PC-9 (cell line): ENCODE measurements at regions not wholly inside any gene's neighbourhood (a gene's known extent, or its start where the extent isn't known, plus 50 kb on each side); places are given as distances from the start of the nearest gene placed in this dataset.
"Not testable (repeated sequence)": the region's sequence is repeated elsewhere in the genome, so short reads cannot be mapped to it uniquely, and the experiment has no call there.

ENCODE experiments used
- EZH2 ChIP-seq: fragments of 200-600 bp; sonication (generic); IDR thresholded peaks from 2 replicates; pipeline ENCODE4 v1.8.0; 2017; ENCODE audit warnings: antibody characterized with exemption, low read depth
- TF ChIP-seq, protein P1 (sequence below): fragments of 200-600 bp; sonication (generic); conservative IDR thresholded peaks from 2 replicates; pipeline ENCODE4 v1.6.1; 2017; ENCODE audit warnings: mixed run types, antibody characterized with exemption, mild to moderate bottlenecking, moderate library complexity

DNA sequence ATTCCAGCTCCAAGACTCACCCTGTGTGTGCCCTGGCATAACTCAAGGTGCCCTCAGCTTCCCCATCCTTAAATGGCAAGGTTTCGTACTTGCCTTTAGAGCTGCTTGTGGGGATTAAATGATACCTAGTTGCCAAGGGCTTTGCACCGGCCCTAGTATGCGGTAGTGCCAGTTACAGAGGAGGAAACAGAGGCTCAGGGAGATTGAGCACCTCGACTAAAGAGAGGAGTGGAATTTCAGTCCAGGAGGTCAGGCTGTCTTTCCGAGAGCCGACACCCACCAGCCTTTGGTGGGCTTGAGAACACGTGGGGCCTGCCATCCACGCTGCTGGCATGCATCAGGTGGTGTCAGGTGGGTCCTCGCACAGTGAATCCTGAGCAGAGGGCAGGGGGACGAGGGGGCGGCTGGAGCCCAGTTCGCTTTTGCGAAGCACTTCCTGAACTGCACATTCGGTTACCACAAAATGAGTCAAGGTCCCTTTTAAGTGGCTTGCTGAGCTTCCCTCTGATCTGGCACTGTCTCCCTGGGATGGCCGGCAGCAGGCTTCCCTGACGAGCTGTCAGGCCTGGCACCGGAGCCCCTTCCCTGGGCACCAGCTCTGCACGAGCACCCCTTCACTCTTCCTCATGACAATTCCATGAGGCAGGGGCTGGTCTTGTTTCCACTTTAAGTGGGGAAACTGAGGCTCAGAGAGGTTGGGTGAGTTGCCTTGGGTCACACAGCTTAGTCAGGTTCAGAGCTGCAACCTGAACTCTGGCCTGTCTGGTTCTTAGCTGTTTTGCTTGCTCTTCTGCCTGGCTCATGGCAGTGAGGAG is 291.4 kb downstream of the BCL2L11 start:
- TF ChIP-seq, protein P1, sequence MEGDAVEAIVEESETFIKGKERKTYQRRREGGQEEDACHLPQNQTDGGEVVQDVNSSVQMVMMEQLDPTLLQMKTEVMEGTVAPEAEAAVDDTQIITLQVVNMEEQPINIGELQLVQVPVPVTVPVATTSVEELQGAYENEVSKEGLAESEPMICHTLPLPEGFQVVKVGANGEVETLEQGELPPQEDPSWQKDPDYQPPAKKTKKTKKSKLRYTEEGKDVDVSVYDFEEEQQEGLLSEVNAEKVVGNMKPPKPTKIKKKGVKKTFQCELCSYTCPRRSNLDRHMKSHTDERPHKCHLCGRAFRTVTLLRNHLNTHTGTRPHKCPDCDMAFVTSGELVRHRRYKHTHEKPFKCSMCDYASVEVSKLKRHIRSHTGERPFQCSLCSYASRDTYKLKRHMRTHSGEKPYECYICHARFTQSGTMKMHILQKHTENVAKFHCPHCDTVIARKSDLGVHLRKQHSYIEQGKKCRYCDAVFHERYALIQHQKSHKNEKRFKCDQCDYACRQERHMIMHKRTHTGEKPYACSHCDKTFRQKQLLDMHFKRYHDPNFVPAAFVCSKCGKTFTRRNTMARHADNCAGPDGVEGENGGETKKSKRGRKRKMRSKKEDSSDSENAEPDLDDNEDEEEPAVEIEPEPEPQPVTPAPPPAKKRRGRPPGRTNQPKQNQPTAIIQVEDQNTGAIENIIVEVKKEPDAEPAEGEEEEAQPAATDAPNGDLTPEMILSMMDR: not testable (repeated sequence)
- not testable (repeated sequence) for TF ChIP-seq EZH2
